ENCODE measurements at regions not wholly inside any gene's neighbourhood (a gene's known extent, or its start where the extent isn't known, plus 50 kb on each side); places are given as distances from the start of the nearest gene placed in this dataset.

GRCh38 chr3:13259831-13260230, 160.3 kb downstream of the NUP210 start (continued):
- TF ChIP-seq ARID4B (CRISPR knock-in tag; IDR thresholded peaks at IDR 0.05) (no peak), ZNF408 (CRISPR knock-in tag; IDR thresholded peaks at IDR 0.05; ENCODE audit: low read depth) (no peak)

DNA sequence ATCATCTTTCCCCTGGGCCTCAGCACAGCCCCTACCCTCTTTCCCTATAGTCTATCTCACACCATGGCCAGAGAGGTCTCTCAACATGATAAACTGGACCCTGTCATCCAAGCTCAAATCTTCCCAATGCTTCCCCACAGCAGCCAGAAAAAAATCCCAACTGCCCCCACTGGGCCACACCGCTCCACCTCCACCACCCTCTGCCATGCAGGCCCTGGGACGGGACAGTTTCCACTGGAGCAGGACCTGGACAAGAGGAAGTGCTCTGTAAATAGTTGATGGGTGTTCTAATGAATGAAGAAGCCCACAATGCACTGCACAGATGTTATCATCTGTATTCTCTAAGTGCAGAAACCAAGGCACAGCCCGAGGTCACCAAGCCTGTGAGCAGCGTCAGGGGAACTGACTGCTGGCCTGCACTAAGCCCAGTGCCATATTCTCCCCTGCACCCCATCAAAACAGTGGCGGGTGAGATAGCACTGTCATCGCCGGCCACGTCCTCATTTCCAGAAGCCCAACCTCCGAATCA, 161.1 kb downstream of the NUP210 start:
- FAIRE-seq (no peak), ATAC-seq (no peak; the same call in 2 of the 3 replicates), DNase-seq (ENCODE audit: extremely low read depth in 1 of 4, low spot score in 3 of 4) (no peak)
- no peak overlapping the region for H3K27ac ChIP-seq (ENCODE audit: extremely low read depth, low read depth, low read length)
- intact Hi-C loops (cut with micrococcal nuclease) = no loop called here
- WGBS (ENCODE audit: insufficient coverage, low coverage, missing lambda C conversion rate) = 5% methylated on average over 9 of the region's 9 CpGs
- H3K27me3 ChIP-seq (ENCODE audit: control insufficient read depth in 2 of 2, insufficient read depth in 2 of 2, low read length in 2 of 2) = peaks cover 42 to 82% of the 10 kb centered on the region in 2 experiments
- H3K9me1 ChIP-seq (ENCODE audit: control insufficient read depth, insufficient read depth, low read length) = no peaks in the 10 kb centered on the region
- no peaks in the 10 kb centered on the region for H3K36me3 ChIP-seq (ENCODE audit: control insufficient read depth, insufficient read depth, low read length)
- in situ Hi-C loops (cut with MboI) = no loop called here
- no peak overlapping the region for H3K4me2 ChIP-seq (ENCODE audit: insufficient read depth, low read length)
- H3K4me3 ChIP-seq = no peak overlapping the region
- POLR2A ChIA-PET = no interaction called here
- BruUV-seq (replicated peaks) = no TSS peak
- H3K4me1 ChIP-seq (replicated peaks in 1 of 2; ENCODE audit: control insufficient read depth in 2 of 2, insufficient read depth in 2 of 2, low read length in 2 of 2) = peaks cover 10 to 14% of the 10 kb centered on the region in 2 experiments; a peak in 4 of 5 replicates
- no peaks in the 10 kb centered on the region for H3K9me3 ChIP-seq (replicated peaks; ENCODE audit: control insufficient read depth, insufficient read depth, low read depth, low read length)
- no peak for TF ChIP-seq ZFP1 (CRISPR knock-in tag; IDR thresholded peaks at IDR 0.05)
- TF ChIP-seq SPI1 (IDR thresholded peaks at IDR 0.05; ENCODE audit: borderline replicate concordance, low read depth, low read length) = peak; percentile 59; the same call in 1 of the 2 replicates
- H2AFZ ChIP-seq (ENCODE audit: low read depth, low read length) = no peak overlapping the region
- peaks cover 23% of the 10 kb centered on the region for H4K20me1 ChIP-seq (replicated peaks; ENCODE audit: control insufficient read depth, insufficient read depth, low read length)
- 0 out of 4 replicates have a peak overlapping the region, but pooled peaks of 1 of the 2 experiments have one; percentile 19 for H3K9ac ChIP-seq (ENCODE audit: insufficient read depth in 1 of 2, low read depth in 2 of 2, low read length in 2 of 2)
- H3K79me2 ChIP-seq (ENCODE audit: control insufficient read depth, insufficient read depth, low read length) = no peaks in the 10 kb centered on the region
- CTCF ChIA-PET (ENCODE audit: low intra/inter-chr PET ratio) = no interaction called here

Measured in K562 (cell line).